Uterus (tissue), 3 donors: ENCODE measurements at regions not wholly inside any gene's neighbourhood (a gene's known extent, or its start where the extent isn't known, plus 50 kb on each side); places are given as distances from the start of the nearest gene placed in this dataset.

Experiments
- DNase-seq, 2 donors: peaks; one replicate each; pipeline ENCODE4 v3.0.0-alpha.2; 2019 to 2020
- H3K27ac ChIP-seq, 2 donors: fragments of 200-600 bp; sonication (generic); 1 replicate in 1 of 2; 2 replicates in 1 of 2; pipeline ENCODE4 v1.5.1; 2016 to 2018
- H3K27me3 ChIP-seq, 2 donors: fragments of 200-600 bp; sonication (generic); one replicate each; pipeline ENCODE4 v1.5.1; 2018 to 2019; ENCODE audit warnings: control low read depth in 1 of 2
- H3K36me3 ChIP-seq, 2 donors: fragments of 200-600 bp; sonication (generic); one replicate each; pipeline ENCODE4 v1.5.1; 2019; ENCODE audit warnings: control low read depth in 1 of 2
- H3K4me1 ChIP-seq, 2 donors: fragments of 200-600 bp; sonication (generic); one replicate each; pipeline ENCODE4 v1.5.1; 2018 to 2019; ENCODE audit warnings: control low read depth in 1 of 2
- H3K4me3 ChIP-seq, 2 donors: fragments of 200-600 bp; sonication (generic); 1 replicate in 1 of 2; 2 replicates in 1 of 2; pipeline ENCODE4 v1.5.1; 2018 to 2019; ENCODE audit warnings: mild to moderate bottlenecking in 1 of 2
- H3K9me3 ChIP-seq, 2 donors: fragments of 200-600 bp; sonication (generic); one replicate each; pipeline ENCODE4 v1.5.1; 2019; ENCODE audit warnings: control low read depth in 1 of 2
- POLR2A ChIP-seq, 2 donors: fragments of 450-650 bp; IDR thresholded peaks; one replicate each; pipeline ENCODE4 v1.6.1; 2016; ENCODE audit warnings: antibody characterized with exemption in 2 of 2, mild to moderate bottlenecking in 1 of 2, moderate library complexity in 1 of 2
- intact Hi-C: fragments of 100-400 bp; cut with DNase I; formaldehyde crosslinking; loops from one replicate; pipeline ENCODE4 v1.15.1; 2023; ENCODE audit warnings: low total_unique reads
- TF ChIP-seq, protein P1 (sequence below), 4 experiments: fragments of 200-600 bp in 2 of 4; fragments of 450-650 bp in 2 of 4; sonication (generic) in 2 of 4; IDR thresholded peaks; one replicate each; pipeline ENCODE4 v1.5.1; 2016 to 2019; ENCODE audit warnings: antibody characterized with exemption in 4 of 4, mild to moderate bottlenecking in 2 of 4, moderate library complexity in 1 of 4
- donor health status: DM: yes; HTN: yes; CAD: no.

- Histone ChIP-seq H3K36me3 (no peaks in the 10 kb centered on the region), H3K27me3 (peaks cover 0 to 27% of the 10 kb centered on the region in 2 donors), H3K27ac (no peak overlapping the region), H3K9me3 (no peaks in the 10 kb centered on the region), H3K4me3 (no peak overlapping the region), H3K4me1 (no peaks in the 10 kb centered on the region)
- DNase-seq: no peak
- TF ChIP-seq, protein P1, sequence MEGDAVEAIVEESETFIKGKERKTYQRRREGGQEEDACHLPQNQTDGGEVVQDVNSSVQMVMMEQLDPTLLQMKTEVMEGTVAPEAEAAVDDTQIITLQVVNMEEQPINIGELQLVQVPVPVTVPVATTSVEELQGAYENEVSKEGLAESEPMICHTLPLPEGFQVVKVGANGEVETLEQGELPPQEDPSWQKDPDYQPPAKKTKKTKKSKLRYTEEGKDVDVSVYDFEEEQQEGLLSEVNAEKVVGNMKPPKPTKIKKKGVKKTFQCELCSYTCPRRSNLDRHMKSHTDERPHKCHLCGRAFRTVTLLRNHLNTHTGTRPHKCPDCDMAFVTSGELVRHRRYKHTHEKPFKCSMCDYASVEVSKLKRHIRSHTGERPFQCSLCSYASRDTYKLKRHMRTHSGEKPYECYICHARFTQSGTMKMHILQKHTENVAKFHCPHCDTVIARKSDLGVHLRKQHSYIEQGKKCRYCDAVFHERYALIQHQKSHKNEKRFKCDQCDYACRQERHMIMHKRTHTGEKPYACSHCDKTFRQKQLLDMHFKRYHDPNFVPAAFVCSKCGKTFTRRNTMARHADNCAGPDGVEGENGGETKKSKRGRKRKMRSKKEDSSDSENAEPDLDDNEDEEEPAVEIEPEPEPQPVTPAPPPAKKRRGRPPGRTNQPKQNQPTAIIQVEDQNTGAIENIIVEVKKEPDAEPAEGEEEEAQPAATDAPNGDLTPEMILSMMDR (IDR thresholded peaks at IDR 0.05): no peak
- no peak for TF ChIP-seq POLR2A (IDR thresholded peaks at IDR 0.05)
- intact Hi-C loops: no loop called here
These were observed 128.3 kb downstream of the AACS start for GRCh38 chr12:125193376-125194152.

DNA sequence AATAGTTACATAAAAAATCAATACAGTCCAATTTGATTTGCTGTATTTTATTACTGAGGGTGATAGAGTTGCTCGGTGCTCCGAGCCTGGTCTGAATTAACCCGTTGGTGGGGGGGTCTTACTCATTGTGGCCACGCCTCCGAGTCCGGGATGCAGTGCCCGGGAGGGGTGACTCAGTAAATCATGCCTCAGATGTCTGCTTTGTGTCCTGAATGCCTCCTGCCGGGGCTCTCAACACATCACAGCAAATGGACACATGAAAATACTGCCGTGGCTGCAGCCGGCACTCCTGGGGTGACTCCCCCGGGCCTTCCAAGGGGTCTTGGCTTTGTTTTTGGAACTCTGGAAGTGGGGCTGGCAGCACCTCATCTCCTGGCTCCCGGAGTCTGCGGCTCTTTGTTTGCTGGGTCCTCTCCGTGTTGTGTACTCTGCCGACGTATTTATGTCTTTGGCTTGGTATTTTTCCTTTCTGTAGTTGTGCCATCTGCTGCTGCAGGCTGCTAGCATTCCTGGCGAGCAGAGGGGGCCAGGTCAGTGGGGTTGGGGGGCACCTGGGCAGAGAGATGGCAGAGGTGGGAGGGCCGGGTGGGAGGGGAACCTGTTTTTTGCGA, 129.0 kb downstream of the AACS start:
- Histone ChIP-seq H3K36me3 (no peaks in the 10 kb centered on the region), H3K9me3 (no peaks in the 10 kb centered on the region), H3K4me3 (no peak overlapping the region), H3K27ac (no peak overlapping the region), H3K4me1 (no peaks in the 10 kb centered on the region), H3K27me3 (peaks cover 0 to 20% of the 10 kb centered on the region in 2 donors)
- DNase-seq: no peak
- intact Hi-C loops: no loop called here
- TF ChIP-seq, protein P1 (IDR thresholded peaks at IDR 0.05): no peak
- TF ChIP-seq POLR2A (IDR thresholded peaks at IDR 0.05): no peak

DNA sequence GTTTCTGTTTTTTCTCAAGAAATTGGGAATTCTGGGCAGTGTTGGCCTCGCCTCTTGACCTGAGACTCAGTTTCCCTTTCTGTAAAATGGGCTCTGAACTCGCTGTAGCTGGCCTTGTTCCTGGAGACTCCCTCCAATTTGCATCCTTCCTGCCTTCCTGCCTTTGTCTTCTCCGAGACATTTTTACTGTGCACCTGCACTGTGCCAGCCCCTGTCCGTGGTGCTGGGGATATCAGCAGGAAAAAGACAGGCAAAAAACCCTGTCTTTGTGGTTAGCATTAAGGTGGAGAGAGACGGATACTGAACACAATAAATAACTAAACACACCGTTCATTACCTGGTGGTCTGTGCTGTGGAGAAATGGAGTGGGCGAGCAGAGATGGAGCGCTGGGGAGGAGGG, 129.8 kb downstream of the AACS start:
- Histone ChIP-seq H3K27me3 (peaks cover 0 to 13% of the 10 kb centered on the region in 2 donors), H3K9me3 (no peaks in the 10 kb centered on the region), H3K4me3 (no peak overlapping the region), H3K27ac (no peak overlapping the region), H3K4me1 (no peaks in the 10 kb centered on the region), H3K36me3 (no peaks in the 10 kb centered on the region)
- TF ChIP-seq POLR2A (IDR thresholded peaks at IDR 0.05): no peak
- TF ChIP-seq, protein P1 (IDR thresholded peaks at IDR 0.05): no peak
- DNase-seq: no peak
- intact Hi-C loops: no loop called here

- Histone ChIP-seq H3K36me3 (no peaks in the 10 kb centered on the region), H3K27me3 (no peaks in the 10 kb centered on the region), H3K4me1 (no peaks in the 10 kb centered on the region), H3K4me3 (no peak overlapping the region), H3K27ac (no peak overlapping the region), H3K9me3 (no peaks in the 10 kb centered on the region)
- no peak for DNase-seq
- TF ChIP-seq, protein P1 (IDR thresholded peaks at IDR 0.05): no peak
- TF ChIP-seq POLR2A (IDR thresholded peaks at IDR 0.05): no peak
- intact Hi-C loops: no loop called here
These were observed 132.1 kb downstream of the AACS start for GRCh38 chr12:125197326-125197725.

GRCh38 chr12:125198652-125199051, 133.4 kb downstream of the AACS start:
- no peaks in the 10 kb centered on the region for H3K4me1 ChIP-seq
- H3K36me3 ChIP-seq: no peaks in the 10 kb centered on the region
- no peaks in the 10 kb centered on the region for H3K27me3 ChIP-seq
- TF ChIP-seq, protein P1 (IDR thresholded peaks at IDR 0.05): no peak
- no peak for TF ChIP-seq POLR2A (IDR thresholded peaks at IDR 0.05)
- H3K9me3 ChIP-seq: no peaks in the 10 kb centered on the region
- no peak overlapping the region for H3K4me3 ChIP-seq
- no peak for DNase-seq
- intact Hi-C loops: no loop called here
- H3K27ac ChIP-seq: no peak overlapping the region
